H9 (cell line): ENCODE measurements at regions not wholly inside any gene's neighbourhood (a gene's known extent, or its start where the extent isn't known, plus 50 kb on each side); places are given as distances from the start of the nearest gene placed in this dataset.

Source experiments
- DNase-seq: peaks from one replicate; pipeline ENCODE4 v3.0.0-alpha.2; 2017
- H2AFZ ChIP-seq: one replicate; pipeline ENCODE4 v1.6.1; 2013; ENCODE audit warnings: mild to moderate bottlenecking, low read length, control low read depth, moderate library complexity
- H2AK5ac ChIP-seq: 2 replicates; pipeline ENCODE4 v1.6.1; 2013; ENCODE audit warnings: low read length, control low read depth, mixed read lengths; ENCODE audit not compliant: insufficient read length
- H2BK120ac ChIP-seq: one replicate; pipeline ENCODE4 v1.6.1; 2013; ENCODE audit warnings: low read depth, mild to moderate bottlenecking, low read length, control low read depth, inconsistent platforms; ENCODE audit not compliant: poor library complexity, severe bottlenecking
- H2BK12ac ChIP-seq: 2 replicates; pipeline ENCODE4 v1.6.1; 2013; ENCODE audit warnings: low read length, control low read depth, mixed read lengths, low read depth; ENCODE audit not compliant: insufficient read length
- H2BK15ac ChIP-seq: 2 replicates; pipeline ENCODE4 v1.6.1; 2013; ENCODE audit warnings: low read depth, low read length, control low read depth
- H2BK20ac ChIP-seq: one replicate; pipeline ENCODE4 v1.6.1; 2013; ENCODE audit warnings: low read depth, mild to moderate bottlenecking, low read length, control low read depth, inconsistent platforms; ENCODE audit not compliant: poor library complexity, severe bottlenecking
- H2BK5ac ChIP-seq: 2 replicates; pipeline ENCODE4 v1.6.1; 2013; ENCODE audit warnings: low read length, control low read depth, mixed read lengths; ENCODE audit not compliant: insufficient read length
- H3K14ac ChIP-seq: 2 replicates; pipeline ENCODE4 v1.6.1; 2013; ENCODE audit warnings: low read length, control low read depth; ENCODE audit not compliant: insufficient read depth
- H3K18ac ChIP-seq: 2 replicates; pipeline ENCODE4 v1.6.1; 2013; ENCODE audit warnings: low read depth, mild to moderate bottlenecking, mixed read lengths, low read length, control low read depth; ENCODE audit not compliant: insufficient read length
- H3K23ac ChIP-seq: 2 replicates; pipeline ENCODE4 v1.6.1; 2013; ENCODE audit warnings: low read length, control low read depth, mixed read lengths, low read depth; ENCODE audit not compliant: insufficient read length
- H3K23me2 ChIP-seq: 2 replicates; pipeline ENCODE4 v1.6.1; 2013; ENCODE audit warnings: low read depth, mild to moderate bottlenecking, mixed read lengths, low read length, control low read depth; ENCODE audit not compliant: insufficient read length, poor library complexity, severe bottlenecking
- H3K27ac ChIP-seq: 2 replicates; pipeline ENCODE4 v1.5.1; 2013; ENCODE audit warnings: low read length, control low read depth, mixed read lengths, low read depth; ENCODE audit not compliant: insufficient read length
- H3K27me3 ChIP-seq: 2 replicates; pipeline ENCODE4 v1.6.1; 2013; ENCODE audit warnings: low read length, control low read depth, inconsistent platforms; ENCODE audit not compliant: insufficient read depth
- H3K4ac ChIP-seq: 2 replicates; pipeline ENCODE4 v1.6.1; 2013; ENCODE audit warnings: low read depth, mild to moderate bottlenecking, control low read depth, inconsistent platforms, low read length, moderate library complexity
- H3K4me1 ChIP-seq: 2 replicates; pipeline ENCODE4 v1.6.1; 2013; ENCODE audit warnings: low read length, control low read depth, inconsistent platforms; ENCODE audit not compliant: insufficient read depth
- H3K4me2 ChIP-seq: 2 replicates; pipeline ENCODE4 v1.6.1; 2013; ENCODE audit warnings: low read length, control low read depth, mixed read lengths; ENCODE audit not compliant: insufficient read length, insufficient read depth
- H3K56ac ChIP-seq: 2 replicates; pipeline ENCODE4 v1.6.1; 2013; ENCODE audit warnings: low read depth, mild to moderate bottlenecking, mixed read lengths, low read length, control low read depth; ENCODE audit not compliant: insufficient read length
- H3K79me1 ChIP-seq: 2 replicates; pipeline ENCODE4 v1.6.1; 2013; ENCODE audit warnings: low read depth, mild to moderate bottlenecking, moderate library complexity, low read length, control low read depth, inconsistent platforms; ENCODE audit not compliant: insufficient read depth, poor library complexity, severe bottlenecking
- H3K79me2 ChIP-seq: 2 replicates; pipeline ENCODE4 v1.6.1; 2013; ENCODE audit warnings: low read length, control low read depth, inconsistent platforms; ENCODE audit not compliant: insufficient read depth
- H3K9ac ChIP-seq: 2 replicates; pipeline ENCODE4 v1.6.1; 2013; ENCODE audit warnings: low read length, control low read depth, mixed read lengths; ENCODE audit not compliant: insufficient read length; ENCODE audit errors: extremely low read depth
- H3K9me3 ChIP-seq: one replicate; pipeline ENCODE4 v1.6.1; 2013; ENCODE audit warnings: low read depth, low read length, inconsistent platforms; ENCODE audit not compliant: control insufficient read depth
- H3T11ph ChIP-seq: one replicate; pipeline ENCODE4 v1.6.1; 2013; ENCODE audit warnings: mild to moderate bottlenecking, low read length, control low read depth, inconsistent platforms
- H4K20me1 ChIP-seq: one replicate; pipeline ENCODE4 v1.6.1; 2013; ENCODE audit not compliant: control insufficient read depth, insufficient read length, insufficient read depth
- H4K5ac ChIP-seq: 2 replicates; pipeline ENCODE4 v1.6.1; 2013; ENCODE audit warnings: low read depth, mild to moderate bottlenecking, mixed read lengths, low read length, control low read depth; ENCODE audit not compliant: insufficient read length
- H4K8ac ChIP-seq: replicated peaks from 2 replicates; pipeline ENCODE4 v1.6.1; 2013; ENCODE audit warnings: low read length, control low read depth, mixed read lengths, low read depth; ENCODE audit not compliant: insufficient read length
- H4K91ac ChIP-seq: 2 replicates; pipeline ENCODE4 v1.6.1; 2013; ENCODE audit warnings: low read depth, mild to moderate bottlenecking, moderate library complexity, mixed read lengths, low read length, control low read depth; ENCODE audit not compliant: insufficient read length
- H3K27ac Mint-ChIP-seq, 3 experiments: 2 replicates in 2 of 3; 3 replicates in 1 of 3; pipeline ENCODE4 v1.8.0; 2020 to 2021; ENCODE audit warnings: mixed read lengths in 3 of 3, mild to moderate bottlenecking in 1 of 3, moderate library complexity in 1 of 3
- H3K27me3 Mint-ChIP-seq: 2 replicates; pipeline ENCODE4 v1.8.0; 2021; ENCODE audit warnings: low read depth, mild to moderate bottlenecking, moderate library complexity, mixed read lengths
- H3K36me3 Mint-ChIP-seq, 3 experiments: 2 replicates in 2 of 3; 3 replicates in 1 of 3; pipeline ENCODE4 v1.8.0; 2020 to 2021; ENCODE audit warnings: low read depth in 3 of 3, mixed read lengths in 3 of 3; ENCODE audit not compliant: insufficient read depth in 1 of 3
- H3K4me1 Mint-ChIP-seq, 2 experiments: 2 replicates each; pipeline ENCODE4 v1.8.0; 2020; ENCODE audit warnings: mixed read lengths in 2 of 2
- H3K4me3 Mint-ChIP-seq, 2 experiments: 2 replicates in 1 of 2; 3 replicates in 1 of 2; pipeline ENCODE4 v1.8.0; 2020 to 2021; ENCODE audit warnings: mild to moderate bottlenecking in 2 of 2, mixed read lengths in 2 of 2, moderate library complexity in 1 of 2
- H3K9me3 Mint-ChIP-seq, 2 experiments: 2 replicates in 1 of 2; 3 replicates in 1 of 2; pipeline ENCODE4 v1.8.0; 2020; ENCODE audit warnings: mild to moderate bottlenecking in 2 of 2, mixed read lengths in 2 of 2, moderate library complexity in 1 of 2
- CTCF ChIP-seq: fragments of 200-600 bp; sonication (generic); conservative IDR thresholded peaks from 3 replicates; pipeline ENCODE4 v1.8.0; 2021; ENCODE audit warnings: antibody characterized with exemption, mild to moderate bottlenecking
- WGBS: extraction: QIAGEN DNeasy Blood & Tissue Kit; methylation state at CpG from one replicate; pipeline ENCODE4 v1.1.7; 2013; ENCODE audit warnings: missing lambda C conversion rate, low lambda C conversion rate, mixed read lengths; ENCODE audit not compliant: insufficient read length; ENCODE audit errors: extremely low coverage; 5-methylcytosine and 5-hydroxymethylcytosine counted together

GRCh38 chr13:68551701-68552522 is 1321.8 kb upstream of the PCDH9 start:
- DNase-seq, result no peak
- H3K4ac ChIP-seq, result no peak overlapping the region
- H2BK15ac ChIP-seq, result no peak overlapping the region
- no peak overlapping the region for H3K23ac ChIP-seq
- H3K36me3 Mint-ChIP-seq, result no peaks in the 10 kb centered on the region; a peak in 1 of 7 replicates
- no peak overlapping the region for H4K5ac ChIP-seq
- no peaks in the 10 kb centered on the region for H3K23me2 ChIP-seq
- H3K4me2 ChIP-seq, result no peak overlapping the region
- no peaks in the 10 kb centered on the region for H3K27me3 ChIP-seq
- no peak overlapping the region for H4K8ac ChIP-seq
- H2AFZ ChIP-seq, result no peak overlapping the region
- no peak overlapping the region for H4K91ac ChIP-seq
- no peaks in the 10 kb centered on the region for H3K79me1 ChIP-seq
- H3K27ac Mint-ChIP-seq, result peak overlapping the region in 1 of 3 experiments; percentile 50; a peak in 1 of 7 replicates
- no peak overlapping the region for H2AK5ac ChIP-seq
- H3K79me2 ChIP-seq, result no peaks in the 10 kb centered on the region
- H3K56ac ChIP-seq, result no peak overlapping the region
- no peak overlapping the region for H3K27ac ChIP-seq
- H3K4me1 ChIP-seq, result no peaks in the 10 kb centered on the region
- no CpG with 5 or more reads among the region's 5 CpGs for WGBS
- H3K9me3 ChIP-seq, result no peaks in the 10 kb centered on the region
- H3K9me3 Mint-ChIP-seq, result no peaks in the 10 kb centered on the region
- no peak overlapping the region for H2BK5ac ChIP-seq
- no peak overlapping the region for H3K4me3 Mint-ChIP-seq
- no peak overlapping the region for H3K9ac ChIP-seq
- H3K27me3 Mint-ChIP-seq, result no peaks in the 10 kb centered on the region
- no peak overlapping the region for H2BK120ac ChIP-seq
- no peak overlapping the region for H3K14ac ChIP-seq
- no peak overlapping the region for H3T11ph ChIP-seq
- no peaks in the 10 kb centered on the region for H3K4me1 Mint-ChIP-seq
- no peaks in the 10 kb centered on the region for H4K20me1 ChIP-seq
- no peak for TF ChIP-seq CTCF
- H2BK20ac ChIP-seq, result no peak overlapping the region
- H2BK12ac ChIP-seq, result no peak overlapping the region
- no peak overlapping the region for H3K18ac ChIP-seq
